ENCODE measurements at regions not wholly inside any gene's neighbourhood (a gene's known extent, or its start where the extent isn't known, plus 50 kb on each side); places are given as distances from the start of the nearest gene placed in this dataset.
A peak's percentile ranks its signal among the peaks of the same experiment; 100 is the strongest.

GRCh38 chr4:97386969-97387368 is 756.3 kb downstream of the STPG2 start:
- Mint-ChIP-seq H3K27me3 (ENCODE audit: low read depth, unreplicated experiment) (no peaks in the 10 kb centered on the region), H3K36me3 (ENCODE audit: low read depth, unreplicated experiment) (no peaks in the 10 kb centered on the region), H3K4me1 (ENCODE audit: low read depth, unreplicated experiment) (no peaks in the 10 kb centered on the region), H3K27ac (ENCODE audit: unreplicated experiment) (no peak overlapping the region), H3K4me3 (ENCODE audit: unreplicated experiment) (no peak overlapping the region), H3K9me3 (ENCODE audit: unreplicated experiment) (peaks cover 3% of the 10 kb centered on the region)
- H3K27me3 ChIP-seq (ENCODE audit: insufficient read depth, low read length): no peaks in the 10 kb centered on the region
- FAIRE-seq (no peak), DNase-seq (ENCODE audit: low read depth) (no peak)
- no peaks in the 10 kb centered on the region for H3K79me2 ChIP-seq (ENCODE audit: insufficient read depth, low read length)
- H3K27ac ChIP-seq (ENCODE audit: low read depth, low read length): no peak overlapping the region
- no peak overlapping the region for H3K9ac ChIP-seq (ENCODE audit: low read length)
- no peak for TF ChIP-seq CTCF (IDR thresholded peaks at IDR 0.05; ENCODE audit: insufficient read depth, low read depth, low read length)
- no peak for TF ChIP-seq EZH2 (IDR thresholded peaks at IDR 0.05; ENCODE audit: insufficient read depth, low read length)
- H3K4me3 ChIP-seq (ENCODE audit: insufficient read depth, low read depth, low read length): no peak overlapping the region
- H3K4me2 ChIP-seq (ENCODE audit: low read length): no peak overlapping the region
- no peaks in the 10 kb centered on the region for H3K36me3 ChIP-seq (ENCODE audit: insufficient read depth, low read length)
- no peak overlapping the region for H2AFZ ChIP-seq (ENCODE audit: low read depth, low read length)
- H3K9me3 ChIP-seq (ENCODE audit: insufficient read depth, low read depth, low read length): no peaks in the 10 kb centered on the region
- no peaks in the 10 kb centered on the region for H4K20me1 ChIP-seq (ENCODE audit: insufficient read depth, low read length)
- H3K4me1 ChIP-seq (ENCODE audit: insufficient read depth, low read length): no peaks in the 10 kb centered on the region

GRCh38 chr4:97394653-97395052 is 748.6 kb downstream of the STPG2 start:
- H3K4me3 Mint-ChIP-seq (ENCODE audit: unreplicated experiment): no peak overlapping the region
- FAIRE-seq: no peak
- TF ChIP-seq EZH2 (IDR thresholded peaks at IDR 0.05; ENCODE audit: insufficient read depth, low read length) (no peak), CTCF (IDR thresholded peaks at IDR 0.05; ENCODE audit: insufficient read depth, low read depth, low read length) (no peak)

GRCh38 chr4:97396097-97396496 is 747.2 kb downstream of the STPG2 start:
- Mint-ChIP-seq H3K4me3 (ENCODE audit: unreplicated experiment) (no peak overlapping the region), H3K27ac (ENCODE audit: unreplicated experiment) (no peak overlapping the region), H3K4me1 (ENCODE audit: low read depth, unreplicated experiment) (no peaks in the 10 kb centered on the region), H3K27me3 (ENCODE audit: low read depth, unreplicated experiment) (no peaks in the 10 kb centered on the region), H3K9me3 (ENCODE audit: unreplicated experiment) (peaks cover 9% of the 10 kb centered on the region), H3K36me3 (ENCODE audit: low read depth, unreplicated experiment) (no peaks in the 10 kb centered on the region)
- Histone ChIP-seq H3K27ac (ENCODE audit: low read depth, low read length) (no peak overlapping the region), H3K27me3 (ENCODE audit: insufficient read depth, low read length) (no peaks in the 10 kb centered on the region), H3K9ac (ENCODE audit: low read length) (no peak overlapping the region), H3K36me3 (ENCODE audit: insufficient read depth, low read length) (no peaks in the 10 kb centered on the region), H2AFZ (ENCODE audit: low read depth, low read length) (no peak overlapping the region), H3K4me2 (ENCODE audit: low read length) (no peak overlapping the region), H4K20me1 (ENCODE audit: insufficient read depth, low read length) (no peaks in the 10 kb centered on the region), H3K79me2 (ENCODE audit: insufficient read depth, low read length) (no peaks in the 10 kb centered on the region), H3K4me3 (ENCODE audit: insufficient read depth, low read depth, low read length) (no peak overlapping the region), H3K9me3 (ENCODE audit: insufficient read depth, low read depth, low read length) (no peaks in the 10 kb centered on the region), H3K4me1 (ENCODE audit: insufficient read depth, low read length) (no peaks in the 10 kb centered on the region)
- DNase-seq (ENCODE audit: low read depth) (no peak), FAIRE-seq (no peak)
- no peak for TF ChIP-seq EZH2 (IDR thresholded peaks at IDR 0.05; ENCODE audit: insufficient read depth, low read length)
- TF ChIP-seq CTCF (IDR thresholded peaks at IDR 0.05; ENCODE audit: insufficient read depth, low read depth, low read length): no peak

More at GRCh38 chr4:97394653-97395052, 748.6 kb downstream of the STPG2 start:
- H3K27me3 Mint-ChIP-seq (ENCODE audit: low read depth, unreplicated experiment): no peaks in the 10 kb centered on the region
- no peak overlapping the region for H2AFZ ChIP-seq (ENCODE audit: low read depth, low read length)
- no peak overlapping the region for H3K4me2 ChIP-seq (ENCODE audit: low read length)
- no peaks in the 10 kb centered on the region for H3K79me2 ChIP-seq (ENCODE audit: insufficient read depth, low read length)
- H3K9me3 ChIP-seq (ENCODE audit: insufficient read depth, low read depth, low read length): no peaks in the 10 kb centered on the region
- H3K27ac ChIP-seq (ENCODE audit: low read depth, low read length): no peak overlapping the region
- no peaks in the 10 kb centered on the region for H3K4me1 ChIP-seq (ENCODE audit: insufficient read depth, low read length)
- no peak overlapping the region for H3K9ac ChIP-seq (ENCODE audit: low read length)
- no peaks in the 10 kb centered on the region for H3K36me3 Mint-ChIP-seq (ENCODE audit: low read depth, unreplicated experiment)
- no peak overlapping the region for H3K27ac Mint-ChIP-seq (ENCODE audit: unreplicated experiment)
- no peak overlapping the region for H3K4me3 ChIP-seq (ENCODE audit: insufficient read depth, low read depth, low read length)
- no peaks in the 10 kb centered on the region for H3K27me3 ChIP-seq (ENCODE audit: insufficient read depth, low read length)
- H4K20me1 ChIP-seq (ENCODE audit: insufficient read depth, low read length): no peaks in the 10 kb centered on the region
- DNase-seq (ENCODE audit: low read depth): peak; percentile 56
- no peaks in the 10 kb centered on the region for H3K36me3 ChIP-seq (ENCODE audit: insufficient read depth, low read length)
- H3K4me1 Mint-ChIP-seq (ENCODE audit: low read depth, unreplicated experiment): no peaks in the 10 kb centered on the region
- H3K9me3 Mint-ChIP-seq (ENCODE audit: unreplicated experiment): peaks cover under 1% of the 10 kb centered on the region
